COLO829 (cell line): ENCODE measurements at regions not wholly inside any gene's neighbourhood (a gene's known extent, or its start where the extent isn't known, plus 50 kb on each side); places are given as distances from the start of the nearest gene placed in this dataset.
"Not testable (repeated sequence)": the region's sequence is repeated elsewhere in the genome, so short reads cannot be mapped to it uniquely, and the experiment has no call there.

Source experiments
- DNase-seq: peaks from one replicate; pipeline ENCODE4 v3.0.0; 2012; ENCODE audit warnings: low spot score

GRCh38 chr20:40933758-40934157 is 94.9 kb upstream of the TOP1 start:
- DNase-seq = no peak

GRCh38 chr20:40938020-40938419 is 90.6 kb upstream of the TOP1 start:
- DNase-seq = no peak

- DNase-seq = no peak
These were observed 89.0 kb upstream of the TOP1 start for GRCh38 chr20:40939667-40940066.

- no peak for DNase-seq
These were observed 87.5 kb upstream of the TOP1 start for GRCh38 chr20:40941133-40941610.

GRCh38 chr20:40942006-40942405 is 86.6 kb upstream of the TOP1 start:
- DNase-seq = no peak

GRCh38 chr20:40942775-40943174 is 85.8 kb upstream of the TOP1 start:
- DNase-seq = no peak

- no peak for DNase-seq
These were observed 85.0 kb upstream of the TOP1 start for GRCh38 chr20:40943591-40943990.

GRCh38 chr20:40945189-40945588 is 83.4 kb upstream of the TOP1 start:
- no peak for DNase-seq

- DNase-seq = peak; percentile 90
These were observed 82.7 kb upstream of the TOP1 start for GRCh38 chr20:40945754-40946450.

GRCh38 chr20:40946451-40946850 is 82.2 kb upstream of the TOP1 start:
- no peak for DNase-seq

GRCh38 chr20:40948465-40949267 is 80.0 kb upstream of the TOP1 start:
- no peak for DNase-seq

- DNase-seq = no peak
These were observed 79.3 kb upstream of the TOP1 start for GRCh38 chr20:40949346-40949745.

GRCh38 chr20:40952136-40952535 is 76.5 kb upstream of the TOP1 start:
- DNase-seq = no peak

GRCh38 chr20:40953416-40953815 is 75.2 kb upstream of the TOP1 start:
- DNase-seq = no peak

GRCh38 chr20:40953856-40954255 is 74.8 kb upstream of the TOP1 start:
- DNase-seq = no peak

GRCh38 chr20:40954521-40955165 is 74.0 kb upstream of the TOP1 start:
- DNase-seq = no peak

GRCh38 chr20:40955326-40955725 is 73.3 kb upstream of the TOP1 start:
- no peak for DNase-seq

- DNase-seq = not testable (repeated sequence)
These were observed 72.8 kb upstream of the TOP1 start for GRCh38 chr20:40955826-40956225.

- DNase-seq = no peak
These were observed 71.9 kb upstream of the TOP1 start for GRCh38 chr20:40956542-40957264.

GRCh38 chr20:40957265-40957760 is 71.3 kb upstream of the TOP1 start:
- no peak for DNase-seq

- DNase-seq = no peak
These were observed 70.0 kb upstream of the TOP1 start for GRCh38 chr20:40958598-40958997.
